Epithelial cell of proximal tubule (primary cell): ENCODE measurements at regions not wholly inside any gene's neighbourhood (a gene's known extent, or its start where the extent isn't known, plus 50 kb on each side); places are given as distances from the start of the nearest gene placed in this dataset.

Experiments
- DNase-seq: peaks from one replicate; pipeline ENCODE4 v3.0.0-alpha.2; 2011; ENCODE audit warnings: low read depth
- H3K4me3 ChIP-seq: 2 replicates; pipeline ENCODE4 v1.5.1; 2011; ENCODE audit warnings: low read depth, mild to moderate bottlenecking, low read length
- TF ChIP-seq, protein P1 (sequence below): conservative IDR thresholded peaks from 2 replicates; pipeline ENCODE4 v1.5.1; 2012; ENCODE audit warnings: low read depth, mild to moderate bottlenecking, low read length

DNA sequence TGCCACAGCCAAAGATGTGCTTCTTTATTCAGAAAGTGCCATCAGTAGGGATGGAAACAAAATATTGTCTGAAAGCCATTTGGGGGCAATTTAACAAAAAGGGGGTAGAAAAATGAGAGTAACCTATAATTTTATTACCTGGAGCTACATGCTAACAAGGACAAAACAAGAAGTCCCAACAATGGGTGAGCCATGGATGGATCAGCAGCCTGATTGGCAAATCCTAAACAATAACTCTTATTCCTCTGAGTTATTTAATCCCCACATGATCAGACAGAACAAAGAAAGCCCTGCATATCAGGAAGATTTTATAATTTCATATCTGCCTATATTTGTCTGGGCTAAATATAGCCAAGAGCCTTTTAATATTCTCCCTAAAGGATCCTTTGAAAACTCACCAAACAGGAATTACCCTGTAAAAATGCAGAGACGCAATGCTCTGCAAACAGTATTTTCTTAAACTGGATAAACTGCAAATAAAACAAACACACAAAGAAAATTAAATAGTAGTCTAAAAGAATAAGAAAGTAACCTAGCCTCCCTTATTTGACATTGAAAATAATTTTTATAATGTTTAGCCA is 483.4 kb downstream of the ZNF608 start:
- TF ChIP-seq, protein P1, sequence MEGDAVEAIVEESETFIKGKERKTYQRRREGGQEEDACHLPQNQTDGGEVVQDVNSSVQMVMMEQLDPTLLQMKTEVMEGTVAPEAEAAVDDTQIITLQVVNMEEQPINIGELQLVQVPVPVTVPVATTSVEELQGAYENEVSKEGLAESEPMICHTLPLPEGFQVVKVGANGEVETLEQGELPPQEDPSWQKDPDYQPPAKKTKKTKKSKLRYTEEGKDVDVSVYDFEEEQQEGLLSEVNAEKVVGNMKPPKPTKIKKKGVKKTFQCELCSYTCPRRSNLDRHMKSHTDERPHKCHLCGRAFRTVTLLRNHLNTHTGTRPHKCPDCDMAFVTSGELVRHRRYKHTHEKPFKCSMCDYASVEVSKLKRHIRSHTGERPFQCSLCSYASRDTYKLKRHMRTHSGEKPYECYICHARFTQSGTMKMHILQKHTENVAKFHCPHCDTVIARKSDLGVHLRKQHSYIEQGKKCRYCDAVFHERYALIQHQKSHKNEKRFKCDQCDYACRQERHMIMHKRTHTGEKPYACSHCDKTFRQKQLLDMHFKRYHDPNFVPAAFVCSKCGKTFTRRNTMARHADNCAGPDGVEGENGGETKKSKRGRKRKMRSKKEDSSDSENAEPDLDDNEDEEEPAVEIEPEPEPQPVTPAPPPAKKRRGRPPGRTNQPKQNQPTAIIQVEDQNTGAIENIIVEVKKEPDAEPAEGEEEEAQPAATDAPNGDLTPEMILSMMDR: no peak
- no peak overlapping the region for H3K4me3 ChIP-seq
- no peak for DNase-seq

DNA sequence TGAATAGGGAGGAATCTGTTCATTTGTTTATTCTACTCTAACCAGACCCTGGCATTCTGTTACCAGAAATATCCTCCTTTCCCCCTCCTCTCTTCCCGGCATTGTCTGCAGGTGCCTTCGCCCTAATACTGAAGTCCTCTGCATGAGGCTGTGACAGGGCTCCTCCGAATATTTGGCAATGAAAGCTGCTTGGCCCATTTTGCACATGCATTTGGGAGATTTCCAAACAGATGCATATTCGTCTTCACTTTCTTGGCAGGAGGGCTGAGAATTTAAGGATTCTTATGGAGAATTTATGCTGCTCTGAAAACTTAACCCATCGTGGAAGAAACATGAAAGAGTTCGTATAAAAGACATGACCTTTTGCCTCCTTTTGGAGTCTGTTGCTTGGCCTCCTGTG is 484.0 kb downstream of the ZNF608 start:
- DNase-seq: no peak
- H3K4me3 ChIP-seq: no peak overlapping the region
- TF ChIP-seq, protein P1: no peak

DNA sequence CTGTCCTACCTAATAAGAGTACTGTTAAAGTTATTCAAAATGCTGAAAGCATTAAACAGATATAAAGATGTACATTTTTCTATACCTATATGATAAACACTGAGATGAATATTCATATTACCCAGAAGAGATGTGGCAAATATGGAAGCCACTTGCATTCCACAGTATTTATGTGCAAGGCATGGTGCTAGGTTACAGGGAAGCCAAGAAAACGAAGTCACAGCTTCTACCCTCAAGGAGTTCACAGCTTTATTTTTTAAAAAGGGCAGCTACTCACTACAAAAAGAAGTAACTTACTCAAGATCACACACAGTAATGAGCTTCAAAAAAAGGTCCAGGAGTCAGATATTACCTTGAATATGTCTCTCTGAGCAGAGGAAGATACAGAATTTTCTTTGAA is 484.6 kb downstream of the ZNF608 start:
- TF ChIP-seq, protein P1: no peak
- H3K4me3 ChIP-seq: no peak overlapping the region
- no peak for DNase-seq

DNA sequence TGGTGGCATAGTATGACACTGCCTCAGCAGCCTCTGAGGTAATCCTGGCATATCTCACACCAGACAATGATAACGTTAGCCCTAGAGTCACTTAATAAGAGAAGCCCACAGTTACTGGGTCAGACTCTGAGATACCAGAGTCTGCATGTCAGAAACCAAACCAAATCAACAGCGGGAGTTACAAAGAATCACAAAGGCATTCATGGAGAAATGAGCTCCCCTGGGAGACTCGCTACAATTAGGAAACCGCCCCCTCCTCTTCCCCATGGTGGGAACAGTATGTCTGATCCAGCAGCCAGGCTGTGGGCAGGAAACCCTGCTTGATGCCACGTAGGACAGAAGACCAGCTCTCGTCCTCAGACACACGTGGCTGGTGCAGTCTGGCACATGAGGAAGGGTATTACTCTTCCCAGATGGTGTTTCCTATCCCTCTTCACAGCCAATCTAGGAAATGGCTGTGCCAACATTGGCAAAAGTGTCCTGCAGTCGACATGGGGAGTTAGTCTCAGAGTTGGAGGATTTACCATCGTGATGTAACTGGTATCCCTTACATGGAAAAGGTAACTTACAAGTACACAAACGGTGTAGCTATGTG is 485.4 kb downstream of the ZNF608 start:
- DNase-seq: no peak
- no peak overlapping the region for H3K4me3 ChIP-seq
- TF ChIP-seq, protein P1: no peak

DNA sequence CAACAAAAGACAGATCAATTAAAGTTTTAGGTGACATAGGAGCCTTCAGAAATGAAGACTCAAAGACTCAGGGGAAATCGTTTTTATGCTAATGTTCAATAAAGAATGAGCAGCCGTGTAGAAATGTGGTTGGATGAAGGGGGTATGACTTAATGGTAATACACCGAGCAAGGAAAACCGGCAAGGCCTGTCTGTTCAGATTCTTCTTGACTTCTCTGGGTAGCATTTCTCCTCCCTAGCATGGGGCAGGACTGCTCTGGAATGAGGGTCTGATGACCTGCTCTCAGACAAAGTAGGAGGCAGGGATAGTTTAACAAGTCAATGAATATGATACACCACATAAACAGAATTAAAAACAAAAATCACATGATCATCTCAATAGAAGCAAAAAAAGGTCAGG is 487.4 kb downstream of the ZNF608 start:
- H3K4me3 ChIP-seq: no peak overlapping the region
- DNase-seq: no peak
- TF ChIP-seq, protein P1: no peak

DNA sequence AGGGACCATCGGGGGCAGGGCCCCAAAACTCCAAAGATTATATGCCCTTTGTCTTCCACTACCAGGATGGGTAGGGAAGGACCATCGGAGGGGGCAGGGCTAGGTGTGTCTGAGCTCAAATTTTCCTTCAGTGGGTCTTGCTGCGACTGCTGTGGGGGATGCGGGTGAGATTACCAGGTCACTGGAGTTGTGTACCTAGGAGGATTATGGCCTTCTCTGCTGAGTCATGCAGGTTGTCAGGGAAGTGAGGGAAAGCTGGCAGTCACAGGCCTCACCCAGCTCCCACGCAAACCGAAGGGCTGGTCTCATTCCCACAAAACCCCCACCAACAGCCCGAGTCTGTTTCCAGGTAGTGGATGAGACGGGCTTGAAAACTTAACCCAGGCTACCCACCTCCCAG is 489.4 kb downstream of the ZNF608 start:
- TF ChIP-seq, protein P1: no peak
- DNase-seq: no peak
- H3K4me3 ChIP-seq: no peak overlapping the region

DNA sequence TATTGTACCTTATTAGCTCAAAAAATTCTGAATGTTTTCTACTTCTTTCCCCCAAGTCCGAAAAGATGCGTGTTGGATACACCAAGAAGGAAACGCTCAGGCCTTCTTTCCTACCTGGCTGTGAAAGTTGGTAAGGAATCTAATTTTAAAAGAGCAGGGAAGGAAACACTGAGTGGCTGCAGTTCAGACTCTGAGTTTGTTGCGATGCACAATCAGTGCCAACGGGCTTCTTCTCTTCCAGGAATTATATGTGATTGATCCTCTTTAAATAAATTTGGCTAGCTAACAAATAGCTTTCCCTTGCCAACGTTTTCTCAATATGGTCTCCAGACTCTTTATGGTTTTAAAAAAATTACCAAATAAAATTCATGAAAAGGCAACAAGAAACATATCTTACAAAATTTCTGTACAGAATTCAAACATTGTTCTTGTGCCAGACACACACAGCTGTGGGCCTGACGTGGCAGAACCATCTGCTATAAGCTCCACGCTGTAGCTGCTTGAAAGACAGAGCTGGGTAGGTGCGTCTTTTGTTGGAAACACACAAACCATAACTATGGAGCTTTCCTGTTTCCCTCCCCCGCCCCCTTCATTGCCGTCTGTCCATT is 493.1 kb downstream of the ZNF608 start:
- no peak overlapping the region for H3K4me3 ChIP-seq
- DNase-seq: no peak
- TF ChIP-seq, protein P1: no peak
